Calu3 (cell line): ENCODE measurements at regions not wholly inside any gene's neighbourhood (a gene's known extent, or its start where the extent isn't known, plus 50 kb on each side); places are given as distances from the start of the nearest gene placed in this dataset.

Source experiments
- BruUV-seq: library from RNA; stranded (reverse); fragments of 400-500 nt; replicated peaks from 2 replicates; lab custom pipeline; 2021; lab: Mats Ljungman, UMichigan
- CTCF ChIA-PET: fragments of 300-600 bp; sonication (Branson Sonifier 250); formaldehyde crosslinking; loops from one replicate; lab custom pipeline; 2022; ENCODE audit warnings: antibody characterized with exemption; lab: Charles Lee
- DNase-seq: peaks from one replicate; pipeline ENCODE4 v3.0.0; 2022
- H3K27ac Mint-ChIP-seq: one replicate; pipeline ENCODE4 v1.8.0; 2022; ENCODE audit warnings: mixed read lengths; ENCODE audit not compliant: unreplicated experiment
- H3K27me3 Mint-ChIP-seq: one replicate; pipeline ENCODE4 v1.8.0; 2022; ENCODE audit warnings: mixed read lengths; ENCODE audit not compliant: unreplicated experiment
- H3K36me3 Mint-ChIP-seq: one replicate; pipeline ENCODE4 v1.8.0; 2022; ENCODE audit warnings: mild to moderate bottlenecking, moderate library complexity, mixed read lengths; ENCODE audit not compliant: insufficient read depth, unreplicated experiment
- H3K4me1 Mint-ChIP-seq: one replicate; pipeline ENCODE4 v1.8.0; 2022; ENCODE audit warnings: mild to moderate bottlenecking, low read depth, mixed read lengths; ENCODE audit not compliant: unreplicated experiment
- H3K4me3 Mint-ChIP-seq: one replicate; pipeline ENCODE4 v1.8.0; 2022; ENCODE audit warnings: mild to moderate bottlenecking, low read depth, moderate library complexity, mixed read lengths; ENCODE audit not compliant: unreplicated experiment
- H3K9me3 Mint-ChIP-seq: one replicate; pipeline ENCODE4 v1.8.0; 2022; ENCODE audit warnings: low read depth, mixed read lengths; ENCODE audit not compliant: unreplicated experiment
- CTCF ChIP-seq: fragments of 200-600 bp; IDR thresholded peaks from one replicate; pipeline ENCODE4 v1.8.0; 2022; ENCODE audit warnings: antibody characterized with exemption; ENCODE audit not compliant: unreplicated experiment
- intact Hi-C: fragments of 100-400 bp; cut with micrococcal nuclease; formaldehyde crosslinking; loops from one replicate; pipeline ENCODE4 v1.10.0; 2022; ENCODE audit not compliant: unreplicated experiment

DNA sequence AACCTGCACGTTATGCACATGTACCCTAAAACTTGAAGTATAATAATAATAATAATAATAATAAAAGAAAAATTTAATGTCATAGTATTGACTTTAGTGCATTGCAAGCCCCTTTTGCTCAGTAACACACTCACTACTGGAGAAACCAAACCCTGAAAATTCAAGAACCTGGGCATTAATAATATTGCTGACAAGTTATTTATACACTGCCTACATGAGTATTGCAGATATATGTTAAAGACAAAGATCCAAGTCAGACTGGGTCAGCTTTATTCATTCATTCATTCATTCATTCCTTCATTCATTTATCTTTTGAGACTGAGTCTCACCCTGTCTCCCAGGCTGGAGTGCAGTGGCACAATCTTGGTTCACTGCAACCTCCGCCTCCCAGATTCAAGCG is 1711.2 kb downstream of the TP53TG3F start:
- H3K4me1 Mint-ChIP-seq = no peaks in the 10 kb centered on the region
- H3K27ac Mint-ChIP-seq = no peak overlapping the region
- H3K36me3 Mint-ChIP-seq = no peaks in the 10 kb centered on the region
- H3K27me3 Mint-ChIP-seq = no peaks in the 10 kb centered on the region
- H3K9me3 Mint-ChIP-seq = peaks cover 8% of the 10 kb centered on the region
- CTCF ChIA-PET = no interaction called here
- no peak overlapping the region for H3K4me3 Mint-ChIP-seq
- DNase-seq = no peak
- intact Hi-C loops = no loop called here
- no peak for TF ChIP-seq CTCF
- BruUV-seq = no TSS peak

GRCh38 chr16:35171106-35171505 is 1711.7 kb downstream of the TP53TG3F start:
- H3K4me3 Mint-ChIP-seq = no peak overlapping the region
- no peaks in the 10 kb centered on the region for H3K27me3 Mint-ChIP-seq
- H3K9me3 Mint-ChIP-seq = peaks cover 8% of the 10 kb centered on the region
- intact Hi-C loops = no loop called here
- no peak for TF ChIP-seq CTCF
- no TSS peak for BruUV-seq
- H3K4me1 Mint-ChIP-seq = no peaks in the 10 kb centered on the region
- H3K36me3 Mint-ChIP-seq = no peaks in the 10 kb centered on the region
- H3K27ac Mint-ChIP-seq = no peak overlapping the region
- CTCF ChIA-PET = no interaction called here
- no peak for DNase-seq

DNA sequence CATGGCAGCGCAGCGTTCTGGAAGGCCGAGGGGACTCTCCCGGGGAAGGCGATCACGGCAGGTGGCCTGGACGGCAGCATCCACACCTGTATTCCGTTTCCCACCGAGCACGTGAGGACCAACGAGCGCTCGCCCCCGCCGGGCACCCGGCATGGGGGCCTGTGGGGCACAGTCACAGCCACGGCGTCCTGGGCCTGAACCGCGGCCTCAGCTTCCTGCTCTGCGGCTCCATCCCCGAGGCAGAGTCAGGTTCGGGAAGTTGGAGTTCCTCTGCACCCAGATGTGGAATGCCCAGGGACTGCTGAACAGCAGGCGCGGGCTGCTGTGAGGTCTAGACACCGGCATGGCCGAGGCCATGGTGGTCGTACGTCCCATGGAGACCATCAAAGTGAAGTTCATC is 1713.9 kb downstream of the TP53TG3F start:
- H3K27me3 Mint-ChIP-seq = no peaks in the 10 kb centered on the region
- no TSS peak for BruUV-seq
- no peaks in the 10 kb centered on the region for H3K36me3 Mint-ChIP-seq
- no peak overlapping the region for H3K4me3 Mint-ChIP-seq
- H3K9me3 Mint-ChIP-seq = peaks cover 10% of the 10 kb centered on the region
- no peak for DNase-seq
- no peak for TF ChIP-seq CTCF
- CTCF ChIA-PET = no interaction called here
- no peaks in the 10 kb centered on the region for H3K4me1 Mint-ChIP-seq
- intact Hi-C loops = no loop called here
- H3K27ac Mint-ChIP-seq = no peak overlapping the region

GRCh38 chr16:35174016-35174415 is 1714.6 kb downstream of the TP53TG3F start:
- CTCF ChIA-PET = no interaction called here
- no peak for TF ChIP-seq CTCF
- no peak for DNase-seq
- Mint-ChIP-seq H3K4me1 (no peaks in the 10 kb centered on the region), H3K27me3 (no peaks in the 10 kb centered on the region), H3K27ac (no peak overlapping the region), H3K36me3 (no peaks in the 10 kb centered on the region), H3K9me3 (peaks cover 10% of the 10 kb centered on the region), H3K4me3 (no peak overlapping the region)
- intact Hi-C loops = no loop called here
- no TSS peak for BruUV-seq
